SK-N-SH treated with all-trans-retinoic acid at 6 μM for 48 hours (cell line): ENCODE measurements at regions not wholly inside any gene's neighbourhood (a gene's known extent, or its start where the extent isn't known, plus 50 kb on each side); places are given as distances from the start of the nearest gene placed in this dataset.

Source experiments
- ARNTL ChIP-seq: fragments of 450-650 bp; formaldehyde crosslinking; IDR thresholded peaks from 2 replicates; pipeline ENCODE4 v1.5.0; 2020; ENCODE audit warnings: low read depth, mild to moderate bottlenecking, moderate library complexity, borderline replicate concordance
- GLIS3 ChIP-seq: fragments of 250-450 bp; sonication (Bioruptor Pico); IDR thresholded peaks from 2 replicates; pipeline ENCODE4 v1.5.0; 2020; ENCODE audit warnings: mild to moderate bottlenecking, moderate library complexity
- ISL1 ChIP-seq: fragments of 250-450 bp; sonication (Bioruptor Pico); IDR thresholded peaks from 2 replicates; pipeline ENCODE4 v2.1.2; 2022; ENCODE audit warnings: mild to moderate bottlenecking, moderate library complexity
- PPARA ChIP-seq: fragments of 250-450 bp; sonication (Bioruptor Pico); IDR thresholded peaks from 2 replicates; pipeline ENCODE4 v1.5.0; 2020; ENCODE audit warnings: mild to moderate bottlenecking, borderline replicate concordance
- RARB ChIP-seq: fragments of 250-450 bp; sonication (Bioruptor Pico); IDR thresholded peaks from 2 replicates; pipeline ENCODE4 v1.8.0; 2021; ENCODE audit warnings: mild to moderate bottlenecking, moderate library complexity
- ZC3H10 ChIP-seq: fragments of 250-450 bp; sonication (Bioruptor Pico); IDR thresholded peaks from 2 replicates; pipeline ENCODE4 v1.5.1; 2021; ENCODE audit warnings: mild to moderate bottlenecking, moderate library complexity
- ZFP3 ChIP-seq: fragments of 250-450 bp; sonication (Bioruptor Pico); IDR thresholded peaks from 2 replicates; pipeline ENCODE4 v1.5.0; 2020; ENCODE audit warnings: mild to moderate bottlenecking, moderate library complexity
- ZFP30 ChIP-seq: fragments of 450-650 bp; formaldehyde crosslinking; IDR thresholded peaks from 2 replicates; pipeline ENCODE4 v1.5.0; 2022; ENCODE audit warnings: mild to moderate bottlenecking, moderate library complexity
- ZNF565 ChIP-seq: fragments of 450-650 bp; formaldehyde crosslinking; conservative IDR thresholded peaks from 2 replicates; pipeline ENCODE4 v1.5.0; 2020; ENCODE audit warnings: low read depth, mild to moderate bottlenecking, moderate library complexity
- ZNF8 ChIP-seq: fragments of 450-650 bp; formaldehyde crosslinking; IDR thresholded peaks from 2 replicates; pipeline ENCODE4 v1.5.0; 2020; ENCODE audit warnings: mild to moderate bottlenecking, moderate library complexity
- TF ChIP-seq, protein P1 (sequence below): fragments of 250-450 bp; sonication (Bioruptor Pico); IDR thresholded peaks from 2 replicates; pipeline ENCODE4 v1.8.0; 2020; ENCODE audit warnings: mild to moderate bottlenecking, moderate library complexity, borderline replicate concordance
- TF ChIP-seq, protein P2 (sequence below): fragments of 250-450 bp; sonication (Bioruptor Pico); IDR thresholded peaks from 2 replicates; pipeline ENCODE4 v1.5.1; 2020; ENCODE audit warnings: low read depth, mild to moderate bottlenecking, moderate library complexity
- TF ChIP-seq, protein P3 (sequence below): fragments of 250-450 bp; sonication (Bioruptor Pico); IDR thresholded peaks from 2 replicates; pipeline ENCODE4 v1.5.1; 2021; ENCODE audit warnings: mild to moderate bottlenecking, moderate library complexity

DNA sequence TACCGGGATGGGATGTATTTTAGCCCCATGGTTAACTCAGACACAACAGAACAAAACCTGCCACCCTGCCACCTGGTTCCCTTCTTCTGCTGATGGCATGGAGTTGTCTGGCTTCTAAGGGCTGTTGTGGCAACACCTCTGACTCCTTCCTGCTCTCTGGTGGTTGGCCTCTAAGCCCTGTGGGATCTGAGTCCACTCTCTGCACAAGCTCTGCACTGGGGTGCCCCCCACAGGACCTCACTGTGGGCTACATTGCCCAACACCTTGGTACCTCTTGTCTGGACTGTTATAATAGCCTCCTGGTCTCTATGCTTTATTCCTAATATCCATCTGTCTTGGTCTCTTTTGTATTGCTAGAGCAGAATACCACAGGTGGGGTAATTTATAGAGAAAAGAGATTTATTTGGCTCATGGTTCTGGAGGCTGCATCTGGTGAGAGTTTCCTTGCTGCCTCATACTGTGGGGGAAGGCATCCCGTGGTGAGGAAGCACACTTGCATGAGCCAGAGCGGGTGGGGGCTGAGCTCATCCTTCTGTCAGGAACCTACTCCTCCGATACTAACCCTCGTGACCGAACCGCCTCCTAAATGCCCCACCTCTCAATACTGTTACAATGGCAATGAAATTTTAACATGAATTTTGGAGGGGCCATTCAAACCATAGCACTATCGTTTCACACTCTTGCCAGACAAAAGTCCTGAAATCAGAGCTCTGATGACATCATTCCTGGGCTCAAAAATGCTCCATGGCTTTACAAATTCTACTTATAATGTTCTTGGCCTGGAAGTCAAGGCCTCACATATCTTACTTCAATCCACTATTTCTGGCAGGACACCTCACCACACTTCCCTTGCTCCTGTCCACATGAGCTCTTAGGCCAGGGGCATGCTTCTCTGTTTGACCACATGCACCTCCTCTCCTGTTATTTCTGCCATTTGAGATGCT lies 127.2 kb downstream of the PAX1 start:
- no peak for TF ChIP-seq ISL1 (CRISPR knock-in tag)
- TF ChIP-seq, protein P1, sequence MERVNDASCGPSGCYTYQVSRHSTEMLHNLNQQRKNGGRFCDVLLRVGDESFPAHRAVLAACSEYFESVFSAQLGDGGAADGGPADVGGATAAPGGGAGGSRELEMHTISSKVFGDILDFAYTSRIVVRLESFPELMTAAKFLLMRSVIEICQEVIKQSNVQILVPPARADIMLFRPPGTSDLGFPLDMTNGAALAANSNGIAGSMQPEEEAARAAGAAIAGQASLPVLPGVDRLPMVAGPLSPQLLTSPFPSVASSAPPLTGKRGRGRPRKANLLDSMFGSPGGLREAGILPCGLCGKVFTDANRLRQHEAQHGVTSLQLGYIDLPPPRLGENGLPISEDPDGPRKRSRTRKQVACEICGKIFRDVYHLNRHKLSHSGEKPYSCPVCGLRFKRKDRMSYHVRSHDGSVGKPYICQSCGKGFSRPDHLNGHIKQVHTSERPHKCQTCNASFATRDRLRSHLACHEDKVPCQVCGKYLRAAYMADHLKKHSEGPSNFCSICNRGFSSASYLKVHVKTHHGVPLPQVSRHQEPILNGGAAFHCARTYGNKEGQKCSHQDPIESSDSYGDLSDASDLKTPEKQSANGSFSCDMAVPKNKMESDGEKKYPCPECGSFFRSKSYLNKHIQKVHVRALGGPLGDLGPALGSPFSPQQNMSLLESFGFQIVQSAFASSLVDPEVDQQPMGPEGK (CRISPR knock-in tag): no peak
- TF ChIP-seq ARNTL (CRISPR knock-in tag): no peak
- no peak for TF ChIP-seq GLIS3 (CRISPR knock-in tag)
- no peak for TF ChIP-seq ZC3H10
- no peak for TF ChIP-seq ZFP3 (CRISPR knock-in tag)
- no peak for TF ChIP-seq RARB
- TF ChIP-seq, protein P2, sequence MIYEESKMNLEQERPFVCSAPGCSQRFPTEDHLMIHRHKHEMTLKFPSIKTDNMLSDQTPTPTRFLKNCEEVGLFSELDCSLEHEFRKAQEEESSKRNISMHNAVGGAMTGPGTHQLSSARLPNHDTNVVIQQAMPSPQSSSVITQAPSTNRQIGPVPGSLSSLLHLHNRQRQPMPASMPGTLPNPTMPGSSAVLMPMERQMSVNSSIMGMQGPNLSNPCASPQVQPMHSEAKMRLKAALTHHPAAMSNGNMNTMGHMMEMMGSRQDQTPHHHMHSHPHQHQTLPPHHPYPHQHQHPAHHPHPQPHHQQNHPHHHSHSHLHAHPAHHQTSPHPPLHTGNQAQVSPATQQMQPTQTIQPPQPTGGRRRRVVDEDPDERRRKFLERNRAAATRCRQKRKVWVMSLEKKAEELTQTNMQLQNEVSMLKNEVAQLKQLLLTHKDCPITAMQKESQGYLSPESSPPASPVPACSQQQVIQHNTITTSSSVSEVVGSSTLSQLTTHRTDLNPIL: no peak
- TF ChIP-seq, protein P3, sequence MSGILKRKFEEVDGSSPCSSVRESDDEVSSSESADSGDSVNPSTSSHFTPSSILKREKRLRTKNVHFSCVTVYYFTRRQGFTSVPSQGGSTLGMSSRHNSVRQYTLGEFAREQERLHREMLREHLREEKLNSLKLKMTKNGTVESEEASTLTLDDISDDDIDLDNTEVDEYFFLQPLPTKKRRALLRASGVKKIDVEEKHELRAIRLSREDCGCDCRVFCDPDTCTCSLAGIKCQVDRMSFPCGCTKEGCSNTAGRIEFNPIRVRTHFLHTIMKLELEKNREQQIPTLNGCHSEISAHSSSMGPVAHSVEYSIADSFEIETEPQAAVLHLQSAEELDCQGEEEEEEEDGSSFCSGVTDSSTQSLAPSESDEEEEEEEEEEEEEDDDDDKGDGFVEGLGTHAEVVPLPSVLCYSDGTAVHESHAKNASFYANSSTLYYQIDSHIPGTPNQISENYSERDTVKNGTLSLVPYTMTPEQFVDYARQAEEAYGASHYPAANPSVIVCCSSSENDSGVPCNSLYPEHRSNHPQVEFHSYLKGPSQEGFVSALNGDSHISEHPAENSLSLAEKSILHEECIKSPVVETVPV: no peak
- TF ChIP-seq ZNF565 (CRISPR knock-in tag): no peak
- TF ChIP-seq ZFP30 (CRISPR knock-in tag): no peak
- no peak for TF ChIP-seq ZNF8 (CRISPR knock-in tag)
- no peak for TF ChIP-seq PPARA (CRISPR knock-in tag)
